Skeletal muscle tissue (tissue), 3 donors: ENCODE measurements at regions not wholly inside any gene's neighbourhood (a gene's known extent, or its start where the extent isn't known, plus 50 kb on each side); places are given as distances from the start of the nearest gene placed in this dataset.

Source experiments
- H3K27ac ChIP-seq: one replicate; pipeline ENCODE4 v1.7.0; 2013; ENCODE audit warnings: mild to moderate bottlenecking, low read depth, low read length, inconsistent platforms
- H3K27me3 ChIP-seq, 3 donors: one replicate each; pipeline ENCODE4 v1.7.0; 2013; ENCODE audit warnings: low read length in 3 of 3; ENCODE audit not compliant: control insufficient read depth in 3 of 3, insufficient read depth in 3 of 3
- H3K36me3 ChIP-seq, 3 donors: one replicate each; pipeline ENCODE4 v1.7.0; 2013; ENCODE audit warnings: low read length in 3 of 3; ENCODE audit not compliant: control insufficient read depth in 3 of 3, insufficient read depth in 3 of 3
- H3K4me1 ChIP-seq, 3 donors: one replicate each; pipeline ENCODE4 v1.7.0; 2013; ENCODE audit warnings: low read length in 3 of 3, mild to moderate bottlenecking in 3 of 3; ENCODE audit not compliant: control insufficient read depth in 3 of 3, insufficient read depth in 3 of 3
- H3K4me3 ChIP-seq, 3 donors: one replicate each; pipeline ENCODE4 v1.7.0; 2013; ENCODE audit warnings: low read length in 3 of 3
- H3K9ac ChIP-seq, 3 donors: one replicate each; pipeline ENCODE4 v1.7.0; 2013; ENCODE audit warnings: low read length in 3 of 3, mild to moderate bottlenecking in 3 of 3, moderate library complexity in 2 of 3, low read depth in 1 of 3
- H3K9me3 ChIP-seq, 3 donors: one replicate each; pipeline ENCODE4 v1.7.0; 2013; ENCODE audit warnings: low read length in 3 of 3; ENCODE audit not compliant: control insufficient read depth in 3 of 3
- donor health status: Osteomylitis.

DNA sequence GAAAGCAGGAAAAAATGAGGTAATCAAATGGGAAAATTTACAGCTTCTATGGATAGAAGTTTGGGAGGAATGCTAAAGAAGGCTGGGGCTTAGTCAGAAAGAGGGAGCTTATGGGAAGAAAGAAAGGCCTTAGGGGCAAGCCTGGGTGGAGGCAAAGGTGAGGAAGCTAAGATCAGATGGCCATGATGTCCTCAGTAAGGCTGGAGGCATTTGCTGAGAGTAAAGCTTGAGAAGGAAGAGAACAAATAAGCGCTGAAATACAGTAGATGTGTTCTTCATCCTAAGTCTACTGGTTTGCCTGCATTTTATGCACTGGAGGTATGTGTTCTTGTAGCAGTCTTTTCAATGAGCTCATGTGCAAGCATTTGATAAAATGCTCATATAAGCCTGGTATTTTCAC lies 355.4 kb downstream of the BRINP2 start:
- no peaks in the 10 kb centered on the region for H3K36me3 ChIP-seq
- H3K4me3 ChIP-seq: no peak overlapping the region
- no peaks in the 10 kb centered on the region for H3K9me3 ChIP-seq
- no peak overlapping the region for H3K9ac ChIP-seq
- no peaks in the 10 kb centered on the region for H3K4me1 ChIP-seq
- no peak overlapping the region for H3K27ac ChIP-seq
- H3K27me3 ChIP-seq: no peaks in the 10 kb centered on the region

DNA sequence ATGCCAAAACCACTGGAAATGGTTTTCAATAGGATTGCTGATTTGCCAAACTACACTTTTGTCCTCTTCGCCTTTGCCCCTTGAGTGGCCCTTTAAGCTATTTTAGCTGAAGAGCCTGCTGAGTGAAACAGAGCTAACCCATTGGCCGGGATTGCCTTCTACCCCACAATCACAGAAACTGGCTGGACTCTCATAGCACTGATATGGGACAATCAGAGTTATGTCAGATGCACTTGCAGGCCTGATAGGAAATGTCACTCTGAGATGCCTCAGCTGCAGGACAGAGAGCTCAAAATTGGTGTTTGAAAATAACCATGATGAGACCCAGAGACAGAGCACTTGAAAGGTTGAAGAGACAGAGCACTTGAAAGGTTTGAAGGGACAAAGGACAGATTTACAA lies 354.4 kb downstream of the BRINP2 start:
- Histone ChIP-seq H3K9ac (no peak overlapping the region), H3K36me3 (no peaks in the 10 kb centered on the region), H3K4me1 (no peaks in the 10 kb centered on the region), H3K9me3 (no peaks in the 10 kb centered on the region), H3K27me3 (no peaks in the 10 kb centered on the region), H3K4me3 (no peak overlapping the region), H3K27ac (no peak overlapping the region)

DNA sequence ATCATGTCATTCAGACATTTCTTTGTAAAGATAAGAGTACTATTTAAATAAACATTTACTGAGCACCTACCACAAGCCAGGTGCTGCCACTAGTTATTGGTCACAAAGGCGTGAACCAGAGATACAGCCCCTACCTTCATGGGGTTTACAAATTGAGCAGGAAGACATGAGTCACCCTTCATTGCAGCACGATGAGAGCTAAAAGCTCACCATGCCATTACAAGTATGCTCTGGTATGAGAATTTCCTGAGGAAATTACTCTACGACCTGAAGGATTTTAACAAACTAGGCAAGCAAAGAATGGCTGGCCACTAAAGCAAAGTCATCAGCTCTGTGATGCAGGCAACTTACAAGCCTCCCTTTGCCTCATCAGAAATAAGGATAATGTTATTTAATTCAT lies 346.8 kb downstream of the BRINP2 start:
- no peaks in the 10 kb centered on the region for H3K4me1 ChIP-seq
- no peaks in the 10 kb centered on the region for H3K27me3 ChIP-seq
- H3K9ac ChIP-seq: no peak overlapping the region
- no peaks in the 10 kb centered on the region for H3K36me3 ChIP-seq
- H3K9me3 ChIP-seq: no peaks in the 10 kb centered on the region
- no peak overlapping the region for H3K4me3 ChIP-seq
- no peak overlapping the region for H3K27ac ChIP-seq

DNA sequence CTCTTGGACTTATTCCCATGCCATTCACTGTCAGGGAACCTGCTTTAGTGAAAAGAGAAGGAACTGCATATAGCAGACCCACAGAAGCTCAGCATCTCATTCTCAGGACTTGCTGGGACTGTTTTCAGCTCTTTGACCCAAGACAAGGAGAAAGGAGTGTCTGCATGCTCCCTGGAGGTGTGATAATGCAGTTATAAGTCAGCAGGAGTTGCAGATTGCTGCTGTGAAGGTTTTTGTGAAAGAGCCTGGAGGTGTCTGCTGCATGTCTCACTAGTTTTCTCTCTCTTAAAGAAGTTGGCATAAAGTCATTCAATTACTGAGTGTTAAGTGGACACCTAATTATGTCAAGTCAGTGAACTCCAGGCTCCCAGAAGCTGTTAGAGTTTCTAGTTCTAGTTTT lies 343.4 kb downstream of the BRINP2 start:
- Histone ChIP-seq H3K27me3 (no peaks in the 10 kb centered on the region), H3K4me3 (no peak overlapping the region), H3K27ac (no peak overlapping the region), H3K9ac (no peak overlapping the region), H3K36me3 (no peaks in the 10 kb centered on the region), H3K9me3 (no peaks in the 10 kb centered on the region), H3K4me1 (no peaks in the 10 kb centered on the region)

DNA sequence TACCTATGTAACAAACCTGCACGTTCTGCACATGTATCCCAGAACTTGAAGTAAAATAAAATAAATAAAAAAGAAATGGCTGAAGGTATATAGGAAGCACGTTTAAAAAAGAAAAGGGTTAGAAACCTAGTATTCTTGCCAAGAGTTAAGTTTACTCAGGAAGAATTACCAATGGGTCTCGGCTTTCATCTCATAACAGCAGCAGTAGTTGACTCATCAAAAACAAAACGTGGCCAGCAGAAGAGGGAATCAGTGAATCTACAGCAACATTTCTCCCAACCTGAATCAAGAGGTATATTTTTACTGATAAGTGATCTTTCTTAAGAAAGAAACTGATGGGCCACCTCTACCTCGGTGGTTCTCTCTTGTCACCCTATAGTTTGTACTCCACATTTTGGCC lies 340.3 kb downstream of the BRINP2 start:
- H3K4me1 ChIP-seq: no peaks in the 10 kb centered on the region
- no peaks in the 10 kb centered on the region for H3K9me3 ChIP-seq
- no peaks in the 10 kb centered on the region for H3K36me3 ChIP-seq
- H3K27me3 ChIP-seq: no peaks in the 10 kb centered on the region
- no peak overlapping the region for H3K9ac ChIP-seq
- H3K27ac ChIP-seq: no peak overlapping the region
- H3K4me3 ChIP-seq: no peak overlapping the region

DNA sequence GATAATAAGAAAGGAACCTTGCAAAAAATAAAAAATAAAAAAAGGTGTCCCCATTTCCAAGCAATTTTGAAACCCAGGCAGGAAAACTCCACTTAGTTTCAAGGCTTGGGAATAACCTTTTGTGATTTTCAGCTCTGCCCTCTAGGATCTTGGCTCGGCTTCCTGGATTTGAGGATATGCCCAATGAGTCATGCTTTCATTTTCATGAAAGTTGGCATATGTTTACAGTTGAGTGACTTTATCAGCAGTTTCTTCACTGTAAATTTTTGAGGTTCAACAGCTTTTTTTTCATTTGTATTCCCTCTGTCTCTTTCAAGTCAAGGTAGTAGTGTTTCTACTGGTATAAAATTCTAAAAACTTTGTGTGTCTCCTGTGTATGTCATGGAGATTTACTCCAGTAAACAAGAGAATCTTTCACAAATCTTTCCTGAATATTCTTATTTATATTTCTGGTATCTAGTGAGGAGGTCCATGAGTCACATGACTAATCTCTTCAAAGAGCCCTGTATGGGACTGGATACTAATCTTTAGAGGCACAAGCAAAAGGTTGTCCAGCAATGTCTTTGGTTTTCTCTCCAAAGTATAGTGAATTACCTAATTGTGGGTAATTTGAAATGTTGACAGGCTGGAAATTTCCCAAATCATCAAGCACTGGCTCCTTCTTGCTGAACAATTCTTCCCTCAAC lies 335.3 kb downstream of the BRINP2 start:
- Histone ChIP-seq H3K27ac (no peak overlapping the region), H3K36me3 (no peaks in the 10 kb centered on the region), H3K9me3 (no peaks in the 10 kb centered on the region), H3K4me1 (no peaks in the 10 kb centered on the region), H3K27me3 (no peaks in the 10 kb centered on the region), H3K4me3 (no peak overlapping the region), H3K9ac (no peak overlapping the region)

DNA sequence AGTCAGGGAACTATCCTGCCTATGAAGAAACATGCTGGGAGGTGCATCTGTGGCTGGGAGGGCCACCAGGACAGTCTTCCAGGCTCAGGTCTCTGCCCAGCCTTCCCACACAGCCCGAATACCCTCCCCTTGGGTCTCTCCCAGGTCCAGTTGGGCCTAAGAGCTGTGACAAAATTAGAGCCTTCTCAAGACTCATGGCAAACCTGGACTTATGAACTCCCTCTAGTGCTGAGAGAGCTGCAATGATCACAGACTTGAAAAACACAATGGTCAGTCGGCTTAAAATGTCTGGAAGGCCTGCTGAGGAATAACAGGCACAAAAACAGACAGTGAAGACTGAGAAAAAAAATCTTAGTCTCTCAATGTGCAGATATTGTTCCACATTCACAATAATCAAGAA lies 325.1 kb downstream of the BRINP2 start:
- no peak overlapping the region for H3K4me3 ChIP-seq
- no peaks in the 10 kb centered on the region for H3K27me3 ChIP-seq
- no peak overlapping the region for H3K27ac ChIP-seq
- H3K9me3 ChIP-seq: no peaks in the 10 kb centered on the region
- no peak overlapping the region for H3K9ac ChIP-seq
- no peaks in the 10 kb centered on the region for H3K4me1 ChIP-seq
- H3K36me3 ChIP-seq: no peaks in the 10 kb centered on the region

DNA sequence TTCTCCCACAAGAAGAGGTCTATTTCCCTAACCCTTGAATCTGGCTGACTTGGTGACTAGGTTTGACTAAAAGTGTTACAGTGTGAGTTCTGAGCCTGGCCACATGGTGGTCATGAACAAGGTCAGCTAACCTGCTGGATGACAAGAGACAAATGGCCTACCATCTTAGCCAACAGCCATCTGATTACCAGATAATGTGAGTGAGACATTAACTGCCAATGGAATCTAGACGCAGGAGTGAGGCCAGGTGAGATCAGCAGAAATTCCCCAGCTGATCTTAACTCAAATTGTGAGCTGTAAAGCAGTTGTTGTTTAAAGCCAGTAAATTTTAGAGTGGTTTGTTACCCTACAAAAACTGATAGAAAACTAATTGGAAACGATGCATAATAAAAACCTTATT lies 320.0 kb downstream of the BRINP2 start:
- no peak overlapping the region for H3K27ac ChIP-seq
- H3K9ac ChIP-seq: no peak overlapping the region
- no peak overlapping the region for H3K4me3 ChIP-seq
- H3K4me1 ChIP-seq: no peaks in the 10 kb centered on the region
- H3K36me3 ChIP-seq: no peaks in the 10 kb centered on the region
- H3K27me3 ChIP-seq: peaks cover 0 to 3% (median 0%) of the 10 kb centered on the region in 3 donors
- H3K9me3 ChIP-seq: no peaks in the 10 kb centered on the region

DNA sequence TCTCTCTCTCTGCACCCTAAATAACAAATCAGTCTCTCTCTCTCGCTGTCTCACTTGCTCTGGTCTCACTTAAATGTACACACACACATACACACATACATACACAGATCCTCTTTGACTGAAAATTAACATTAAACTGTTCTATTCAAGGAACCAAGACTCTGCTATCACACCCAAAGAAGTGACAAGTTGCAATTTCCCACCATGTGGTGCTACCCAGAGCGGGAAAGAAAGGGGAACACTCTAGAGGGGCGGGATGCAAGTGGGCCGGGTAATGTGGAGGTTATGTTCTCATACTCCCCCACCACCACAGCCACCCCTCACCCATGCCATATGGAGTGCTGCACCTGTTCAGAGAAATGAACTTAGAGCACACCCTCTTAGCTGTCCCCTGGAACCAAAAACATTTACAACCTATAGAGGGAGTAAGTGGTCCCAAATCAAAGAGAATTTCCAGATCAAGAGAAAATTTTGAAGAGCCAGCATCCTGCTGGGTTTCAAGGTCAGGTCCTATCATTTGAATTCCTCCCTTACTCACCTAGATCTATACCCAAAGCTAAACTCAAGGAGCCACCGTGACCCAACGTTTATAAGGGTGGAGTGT lies 319.4 kb downstream of the BRINP2 start:
- H3K9ac ChIP-seq: no peak overlapping the region
- H3K4me1 ChIP-seq: no peaks in the 10 kb centered on the region
- H3K27ac ChIP-seq: no peak overlapping the region
- no peaks in the 10 kb centered on the region for H3K9me3 ChIP-seq
- H3K27me3 ChIP-seq: peaks cover 0 to 3% (median 0%) of the 10 kb centered on the region in 3 donors
- H3K36me3 ChIP-seq: no peaks in the 10 kb centered on the region
- H3K4me3 ChIP-seq: no peak overlapping the region

DNA sequence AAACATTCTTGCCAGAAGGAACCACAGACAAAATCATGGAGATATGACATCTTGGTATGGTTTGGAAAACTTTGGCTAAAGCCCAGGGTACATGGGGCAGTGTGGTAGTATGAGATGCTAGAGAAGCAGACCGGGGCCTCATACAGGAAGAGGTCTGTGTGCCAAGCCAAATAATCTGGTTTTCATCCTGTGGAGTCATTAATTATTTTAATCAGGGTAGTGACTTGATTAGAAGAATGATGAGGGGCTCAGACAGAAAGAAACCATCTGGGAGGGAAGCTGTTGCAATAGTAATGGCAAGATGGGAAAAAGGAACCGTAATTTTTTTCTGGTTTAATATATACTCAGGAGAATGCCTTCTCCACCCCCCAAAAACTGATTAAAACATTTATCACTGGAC lies 318.0 kb downstream of the BRINP2 start:
- Histone ChIP-seq H3K4me1 (no peaks in the 10 kb centered on the region), H3K27me3 (peaks cover 0 to 3% (median 0%) of the 10 kb centered on the region in 3 donors), H3K9me3 (no peaks in the 10 kb centered on the region), H3K27ac (no peak overlapping the region), H3K4me3 (no peak overlapping the region), H3K9ac (no peak overlapping the region), H3K36me3 (no peaks in the 10 kb centered on the region)
